Common myeloid progenitor, CD34-positive (primary cell): ENCODE measurements at regions not wholly inside any gene's neighbourhood (a gene's known extent, or its start where the extent isn't known, plus 50 kb on each side); places are given as distances from the start of the nearest gene placed in this dataset.

ENCODE experiments used
- CTCF ChIA-PET: fragments of 350-600 bp; sonication (Branson Sonifier 250); formaldehyde crosslinking; loops from one replicate; lab custom pipeline; 2021; ENCODE audit warnings: antibody characterized with exemption; lab: Charles Lee
- POLR2A ChIA-PET: fragments of 350-600 bp; sonication (Branson Sonifier 250); formaldehyde crosslinking; loops from one replicate; lab custom pipeline; 2021; ENCODE audit warnings: antibody characterized with exemption; lab: Charles Lee
- DNase-seq, 3 donors: peaks; one replicate each; pipeline versions ENCODE4 v3.0.0 to v3.0.0-alpha.2; 2013
- H3K27ac ChIP-seq, 2 experiments: 1 replicate in 1 of 2; 2 replicates in 1 of 2; pipeline ENCODE4 v1.7.0; 2013; ENCODE audit warnings: inconsistent platforms in 2 of 2, low read length in 2 of 2, mild to moderate bottlenecking in 2 of 2, low read depth in 1 of 2, moderate library complexity in 1 of 2; ENCODE audit not compliant: severe bottlenecking in 2 of 2, insufficient read depth in 1 of 2, poor library complexity in 1 of 2
- H3K27me3 ChIP-seq, 5 experiments: replicated peaks in 2 of 5; 1 replicate in 3 of 5; 2 replicates in 2 of 5; pipeline versions ENCODE4 v1.6.1 to v1.7.0; 2013; ENCODE audit warnings: low read length in 4 of 5, mild to moderate bottlenecking in 2 of 5, moderate library complexity in 2 of 5, inconsistent platforms in 1 of 5; ENCODE audit not compliant: insufficient read depth in 5 of 5, control insufficient read depth in 4 of 5
- H3K36me3 ChIP-seq, 4 experiments: 1 replicate in 2 of 4; 2 replicates in 2 of 4; pipeline versions ENCODE4 v1.6.1 to v1.7.0; 2013; ENCODE audit warnings: low read length in 3 of 4, control low read depth in 1 of 4, mild to moderate bottlenecking in 1 of 4; ENCODE audit not compliant: control insufficient read depth in 4 of 4, insufficient read depth in 4 of 4
- H3K4me1 ChIP-seq, 4 experiments: 1 replicate in 3 of 4; 2 replicates in 1 of 4; pipeline versions ENCODE4 v1.6.1 to v1.7.1; 2013; ENCODE audit warnings: low read length in 3 of 4, mild to moderate bottlenecking in 3 of 4, control low read depth in 1 of 4, inconsistent platforms in 1 of 4, moderate library complexity in 1 of 4; ENCODE audit not compliant: control insufficient read depth in 4 of 4, insufficient read depth in 4 of 4; ENCODE audit errors: control extremely low read depth in 1 of 4
- H3K4me3 ChIP-seq, 7 experiments: 1 replicate in 4 of 7; 2 replicates in 3 of 7; pipeline versions ENCODE4 v1.5.1 to v1.7.0; 2013; ENCODE audit warnings: mild to moderate bottlenecking in 7 of 7, low read length in 6 of 7, moderate library complexity in 6 of 7, inconsistent platforms in 2 of 7, low read depth in 2 of 7, control low read depth in 1 of 7; ENCODE audit not compliant: insufficient read depth in 4 of 7, control insufficient read depth in 1 of 7; ENCODE audit errors: extremely low read depth in 1 of 7
- H3K9me3 ChIP-seq, 5 experiments: 1 replicate in 4 of 5; 2 replicates in 1 of 5; pipeline versions ENCODE4 v1.6.1 to v1.7.1; 2013; ENCODE audit warnings: low read length in 4 of 5, mild to moderate bottlenecking in 2 of 5, inconsistent platforms in 1 of 5, low read depth in 1 of 5, moderate library complexity in 1 of 5; ENCODE audit not compliant: control insufficient read depth in 4 of 5, insufficient read depth in 2 of 5; ENCODE audit errors: control extremely low read depth in 1 of 5
- WGBS: methylation state at CpG from one replicate; pipeline ENCODE4 v1.1.5; 2013; ENCODE audit not compliant: insufficient coverage; 5-methylcytosine and 5-hydroxymethylcytosine counted together

GRCh38 chr18:78716581-78716980, 263.0 kb upstream of the SALL3 start:
- ChIA-PET CTCF (no interaction called here), POLR2A (no interaction called here)
- no peak for DNase-seq

DNA sequence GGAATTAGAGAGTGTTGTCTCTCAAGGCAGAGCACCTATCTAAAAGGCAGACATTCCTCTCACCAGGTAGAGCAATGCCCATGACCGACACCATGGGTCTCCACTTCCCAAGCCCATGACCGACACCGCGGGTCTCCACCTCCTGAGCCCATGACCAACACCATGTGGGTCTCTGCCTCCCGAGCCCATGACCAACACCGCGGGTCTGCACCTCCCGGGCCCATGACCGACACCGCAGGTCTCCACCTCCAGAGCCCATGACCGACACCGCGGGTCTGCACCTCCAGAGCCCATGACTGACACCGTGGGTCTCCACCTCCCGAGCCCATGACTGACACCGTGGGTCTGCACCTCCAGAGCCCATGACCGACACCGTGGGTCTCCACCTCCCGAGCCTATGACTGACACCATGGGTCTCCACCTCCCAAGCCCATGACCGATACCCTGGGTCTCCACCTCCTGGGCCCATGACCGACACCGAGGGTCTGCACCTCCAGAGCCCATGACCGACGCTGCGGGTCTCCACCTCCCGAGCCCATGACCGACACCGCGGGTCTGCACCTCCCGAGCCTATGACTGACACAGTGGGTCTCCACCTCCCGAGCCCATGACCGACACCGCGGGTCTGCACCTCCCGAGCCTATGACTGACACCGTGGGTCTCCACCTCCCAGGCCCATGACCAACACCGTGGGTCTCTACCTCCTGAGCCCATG, 262.4 kb upstream of the SALL3 start:
- WGBS, result 92% methylated on average over 36 of the region's 37 CpGs
- POLR2A ChIA-PET, result no interaction called here

More at GRCh38 chr18:78716581-78716980, 263.0 kb upstream of the SALL3 start:
- Histone ChIP-seq H3K36me3 (no peaks in the 10 kb centered on the region), H3K27ac (no peak overlapping the region), H3K27me3 (peaks cover 0 to 20% (median 0%) of the 10 kb centered on the region in 5 experiments), H3K4me1 (no peaks in the 10 kb centered on the region), H3K4me3 (no peak overlapping the region), H3K9me3 (peaks cover 0 to 4% (median 0%) of the 10 kb centered on the region in 5 experiments)
- WGBS, result 87% methylated on average over 16 of the region's 17 CpGs

DNA sequence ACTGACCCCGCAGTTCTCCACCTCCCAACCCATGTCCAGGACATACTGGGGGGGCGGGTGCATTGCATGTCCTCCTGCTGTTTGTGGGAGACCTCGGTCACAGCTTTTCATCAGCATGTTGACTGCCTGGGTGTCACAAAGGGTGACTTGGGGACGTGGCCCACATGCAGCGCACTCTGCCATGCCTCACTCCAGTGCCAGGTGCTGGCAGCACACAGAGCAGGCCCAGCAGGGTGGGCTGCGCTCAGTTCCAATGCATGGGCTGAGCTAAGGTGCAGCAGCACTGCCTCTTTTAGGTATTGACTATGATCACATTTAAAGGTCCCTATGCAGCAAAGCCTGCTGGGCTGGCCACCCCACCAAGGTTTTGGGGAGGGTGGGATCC, 261.9 kb upstream of the SALL3 start:
- 95% methylated on average over 6 of the region's 6 CpGs for WGBS
- CTCF ChIA-PET, result no interaction called here
- POLR2A ChIA-PET, result no interaction called here
- Histone ChIP-seq H3K27ac (no peak overlapping the region), H3K36me3 (no peaks in the 10 kb centered on the region), H3K9me3 (no peaks in the 10 kb centered on the region), H3K4me3 (no peak overlapping the region), H3K4me1 (no peaks in the 10 kb centered on the region), H3K27me3 (peaks cover 3 to 28% (median 6%) of the 10 kb centered on the region in 5 experiments)
- DNase-seq, result no peak

More for the DNA sequence above, 262.4 kb upstream of the SALL3 start:
- no peak for DNase-seq
- Histone ChIP-seq H3K4me3 (no peak overlapping the region), H3K27me3 (peaks cover 0 to 24% (median 3%) of the 10 kb centered on the region in 5 experiments), H3K36me3 (no peaks in the 10 kb centered on the region), H3K27ac (no peak overlapping the region), H3K4me1 (no peaks in the 10 kb centered on the region), H3K9me3 (no peaks in the 10 kb centered on the region)
- CTCF ChIA-PET, result no interaction called here

GRCh38 chr18:78719821-78720220, 259.8 kb upstream of the SALL3 start:
- ChIA-PET CTCF (no interaction called here), POLR2A (no interaction called here)
- no peak overlapping the region for H3K4me3 ChIP-seq
- no peaks in the 10 kb centered on the region for H3K9me3 ChIP-seq
- H3K27ac ChIP-seq, result no peak overlapping the region
- peaks cover 3 to 46% (median 15%) of the 10 kb centered on the region in 5 experiments for H3K27me3 ChIP-seq
- no peak for DNase-seq
- H3K4me1 ChIP-seq, result no peaks in the 10 kb centered on the region
- H3K36me3 ChIP-seq, result no peaks in the 10 kb centered on the region
- 88% methylated on average over 4 of the region's 11 CpGs for WGBS

DNA sequence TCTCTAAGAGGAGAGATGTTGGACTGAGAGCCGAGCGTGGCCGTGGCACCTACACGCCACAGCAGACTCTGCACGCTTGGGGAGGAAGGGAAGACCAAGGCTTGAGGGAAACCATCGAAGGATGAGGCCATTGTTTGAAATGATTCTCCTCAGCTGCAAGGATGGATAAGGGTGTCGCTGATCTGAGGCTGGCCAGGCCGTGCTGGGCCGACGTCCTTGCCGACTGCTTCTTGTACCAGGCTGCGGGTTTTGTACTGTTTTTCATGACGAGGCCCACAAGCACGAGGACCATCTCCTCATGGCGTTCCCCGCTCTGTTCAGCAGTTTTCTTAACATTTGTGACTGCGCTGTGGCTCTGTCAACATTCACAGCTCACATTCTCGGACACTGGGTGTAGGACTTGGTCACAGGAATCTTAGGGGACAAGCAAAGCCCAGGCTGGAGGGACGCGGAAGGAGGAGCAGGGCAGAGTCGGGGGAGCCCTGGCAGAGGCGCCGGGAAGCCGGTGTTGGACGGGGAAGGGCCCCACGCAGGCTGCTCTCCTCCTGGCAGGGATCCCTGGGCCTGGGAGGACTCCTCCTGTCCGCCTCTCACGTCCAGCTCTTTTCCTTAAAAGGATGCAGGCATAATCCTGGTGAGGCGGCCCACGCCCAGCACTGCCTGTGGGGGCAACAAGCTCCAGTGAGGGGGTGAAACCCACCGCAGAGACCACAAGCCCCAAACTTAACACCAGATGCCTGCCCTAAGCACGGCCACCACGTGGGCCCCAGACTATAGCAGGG, 259.0 kb upstream of the SALL3 start:
- 85% methylated on average over 30 of the region's 33 CpGs for WGBS
- Histone ChIP-seq H3K27ac (no peak overlapping the region), H3K4me1 (no peaks in the 10 kb centered on the region), H3K9me3 (no peaks in the 10 kb centered on the region), H3K4me3 (no peak overlapping the region), H3K36me3 (no peaks in the 10 kb centered on the region), H3K27me3 (peaks cover 3 to 50% (median 15%) of the 10 kb centered on the region in 5 experiments)
- POLR2A ChIA-PET, result no interaction called here
- CTCF ChIA-PET, result interaction anchor here (1.2 kb wide), 1 partner anchor 19 kb away, joined by 3 read pairs; no protein-coding TSS in a partner anchor
- no peak for DNase-seq

DNA sequence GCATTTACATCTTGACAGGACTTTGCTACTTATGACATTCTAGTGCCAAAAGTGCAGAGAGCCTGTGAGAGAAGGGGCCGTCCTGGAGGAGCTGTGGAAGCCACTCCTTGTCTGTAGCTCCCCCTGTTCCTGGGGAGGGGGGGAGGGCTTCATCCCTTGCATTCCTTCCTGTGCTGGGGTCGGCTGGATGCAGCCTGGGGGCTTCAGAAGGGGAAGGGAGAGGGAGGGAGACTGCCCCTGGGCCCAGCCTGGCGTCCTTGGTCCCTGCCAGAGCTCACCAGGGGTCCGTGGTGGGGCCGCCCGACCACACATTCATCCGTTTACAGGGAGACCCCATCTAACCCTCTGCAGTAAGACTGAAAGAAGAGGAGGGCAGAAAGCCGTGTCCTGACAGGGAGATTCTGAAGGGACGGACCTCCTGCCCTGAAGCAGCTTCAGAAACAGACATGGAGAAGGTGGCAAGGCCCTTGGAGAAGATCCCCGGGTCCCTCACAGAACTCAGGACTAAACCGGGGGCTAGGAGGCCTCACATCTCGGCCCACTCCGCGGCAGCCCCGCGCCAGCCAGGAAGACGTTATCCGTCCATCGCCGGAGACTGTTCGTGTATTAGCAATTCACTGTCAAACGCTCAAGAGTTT, 258.3 kb upstream of the SALL3 start:
- ChIA-PET CTCF (interaction anchor here (1.2 kb wide), 1 partner anchor 19 kb away, joined by 3 read pairs; no protein-coding TSS in a partner anchor), POLR2A (no interaction called here)
- Histone ChIP-seq H3K4me1 (no peaks in the 10 kb centered on the region), H3K9me3 (no peaks in the 10 kb centered on the region), H3K4me3 (no peak overlapping the region), H3K27ac (no peak overlapping the region), H3K27me3 (peaks cover 3 to 50% (median 15%) of the 10 kb centered on the region in 5 experiments), H3K36me3 (no peaks in the 10 kb centered on the region)
- 27% methylated on average over 16 of the region's 22 CpGs for whole genome bisulfite sequencing
- no peak for DNase-seq
